Breast epithelium (tissue), 3 donors: ENCODE measurements at regions not wholly inside any gene's neighbourhood (a gene's known extent, or its start where the extent isn't known, plus 50 kb on each side); places are given as distances from the start of the nearest gene placed in this dataset.

ENCODE experiments used
- POLR2A ChIP-seq: fragments of 450-650 bp; IDR thresholded peaks from one replicate; pipeline ENCODE4 v1.6.1; 2016; ENCODE audit warnings: antibody characterized with exemption, mild to moderate bottlenecking, moderate library complexity
- TF ChIP-seq, protein P1 (sequence below), 3 donors: fragments of 450-650 bp; IDR thresholded peaks; one replicate each; pipeline ENCODE4 v1.5.1; 2016 to 2017; ENCODE audit warnings: antibody characterized with exemption in 3 of 3, mild to moderate bottlenecking in 3 of 3, moderate library complexity in 3 of 3

DNA sequence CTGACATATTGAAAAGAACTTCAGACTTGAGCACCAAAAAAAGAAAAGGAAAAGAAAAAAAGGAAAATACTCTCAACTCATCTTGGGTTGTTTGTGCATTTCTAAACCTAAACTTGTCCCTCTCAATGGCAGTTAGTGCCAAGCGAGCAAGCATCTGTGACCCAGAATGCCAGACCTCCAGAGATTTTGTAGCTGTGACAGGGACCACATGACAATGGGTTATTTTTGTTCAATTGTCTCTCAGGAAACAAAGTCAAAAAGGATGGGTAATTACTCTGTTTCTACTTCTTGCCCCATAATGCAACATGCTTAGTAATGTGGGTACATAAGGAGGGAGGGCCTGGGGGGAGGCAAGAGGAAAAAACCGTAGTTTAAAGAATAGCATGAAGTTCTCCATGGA lies 285.7 kb upstream of the RTL1 start:
- TF ChIP-seq, protein P1, sequence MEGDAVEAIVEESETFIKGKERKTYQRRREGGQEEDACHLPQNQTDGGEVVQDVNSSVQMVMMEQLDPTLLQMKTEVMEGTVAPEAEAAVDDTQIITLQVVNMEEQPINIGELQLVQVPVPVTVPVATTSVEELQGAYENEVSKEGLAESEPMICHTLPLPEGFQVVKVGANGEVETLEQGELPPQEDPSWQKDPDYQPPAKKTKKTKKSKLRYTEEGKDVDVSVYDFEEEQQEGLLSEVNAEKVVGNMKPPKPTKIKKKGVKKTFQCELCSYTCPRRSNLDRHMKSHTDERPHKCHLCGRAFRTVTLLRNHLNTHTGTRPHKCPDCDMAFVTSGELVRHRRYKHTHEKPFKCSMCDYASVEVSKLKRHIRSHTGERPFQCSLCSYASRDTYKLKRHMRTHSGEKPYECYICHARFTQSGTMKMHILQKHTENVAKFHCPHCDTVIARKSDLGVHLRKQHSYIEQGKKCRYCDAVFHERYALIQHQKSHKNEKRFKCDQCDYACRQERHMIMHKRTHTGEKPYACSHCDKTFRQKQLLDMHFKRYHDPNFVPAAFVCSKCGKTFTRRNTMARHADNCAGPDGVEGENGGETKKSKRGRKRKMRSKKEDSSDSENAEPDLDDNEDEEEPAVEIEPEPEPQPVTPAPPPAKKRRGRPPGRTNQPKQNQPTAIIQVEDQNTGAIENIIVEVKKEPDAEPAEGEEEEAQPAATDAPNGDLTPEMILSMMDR (IDR thresholded peaks at IDR 0.05), result no peak
- no peak for TF ChIP-seq POLR2A
